Panc1 (cell line): ENCODE measurements at regions not wholly inside any gene's neighbourhood (a gene's known extent, or its start where the extent isn't known, plus 50 kb on each side); places are given as distances from the start of the nearest gene placed in this dataset.

Experiments
- ATAC-seq: fragments of 200-7000 bp; cut with Tn5 transposase; 2 replicates; pipeline ENCODE4 v1.9.1; 2020; ENCODE audit warnings: mild to moderate bottlenecking, moderate library complexity
- BruUV-seq: library from RNA; stranded (reverse); fragments of 400-500 nt; replicated peaks from 2 replicates; lab custom pipeline; 2021; lab: Mats Ljungman, UMichigan
- CTCF ChIA-PET: fragments of 300-600 bp; sonication (Branson Sonifier 250); formaldehyde crosslinking; loops from one replicate; lab custom pipeline; 2022; ENCODE audit warnings: antibody characterized with exemption; lab: Charles Lee
- POLR2A ChIA-PET: fragments of 300-600 bp; sonication (Branson Sonifier 250); formaldehyde crosslinking; loops from one replicate; lab custom pipeline; 2022; ENCODE audit warnings: antibody characterized with exemption; lab: Charles Lee
- DNase-seq: peaks from one replicate; pipeline ENCODE4 v3.0.0-alpha.2; 2010; ENCODE audit warnings: low read depth, low spot score
- H3K27ac ChIP-seq: 2 replicates; pipeline ENCODE4 v1.5.1; 2011; ENCODE audit warnings: mild to moderate bottlenecking, low read length, inconsistent platforms
- H3K27me3 ChIP-seq: fragments of 200-500 bp; sonication (Bioruptor generic); 2 replicates; pipeline ENCODE4 v1.6.0; 2014; ENCODE audit warnings: low read length, inconsistent platforms; ENCODE audit not compliant: control insufficient read depth, insufficient read depth
- H3K36me3 ChIP-seq: fragments of 200-500 bp; sonication (Bioruptor generic); 2 replicates; pipeline ENCODE4 v1.5.1; 2014; ENCODE audit warnings: inconsistent platforms, mild to moderate bottlenecking, low read length, moderate library complexity; ENCODE audit not compliant: control insufficient read depth, insufficient read depth
- H3K4me1 ChIP-seq: 2 replicates; pipeline ENCODE4 v1.5.1; 2011; ENCODE audit warnings: inconsistent platforms, mild to moderate bottlenecking, low read length, moderate library complexity; ENCODE audit not compliant: control insufficient read depth, insufficient read depth
- H3K4me3 ChIP-seq, 2 experiments: 2 replicates each; pipeline ENCODE4 v1.5.1; 2011 to 2012; ENCODE audit warnings: low read depth in 2 of 2, low read length in 2 of 2, mild to moderate bottlenecking in 2 of 2, inconsistent platforms in 1 of 2, moderate library complexity in 1 of 2
- H3K9me3 ChIP-seq: fragments of 200-500 bp; sonication (Bioruptor generic); 2 replicates; pipeline ENCODE4 v1.5.1; 2014; ENCODE audit warnings: low read depth, mild to moderate bottlenecking, inconsistent platforms, low read length, moderate library complexity; ENCODE audit not compliant: control insufficient read depth, insufficient read depth
- POLR2AphosphoS5 ChIP-seq: IDR thresholded peaks from 2 replicates; pipeline ENCODE4 v1.6.1; 2012; ENCODE audit warnings: mild to moderate bottlenecking, low read depth, low read length, moderate library complexity
- SIN3A ChIP-seq: IDR thresholded peaks from 2 replicates; pipeline ENCODE4 v1.6.1; 2012; ENCODE audit warnings: low read depth, mild to moderate bottlenecking, low read length, moderate library complexity, borderline replicate concordance; ENCODE audit not compliant: insufficient read depth
- TCF7L2 ChIP-seq: IDR thresholded peaks from 2 replicates; pipeline ENCODE4 v1.6.1; 2011; ENCODE audit warnings: mild to moderate bottlenecking, low read depth, low read length, inconsistent platforms
- in situ Hi-C: cut with HindIII; loops from 2 replicates; pipeline ENCODE4 v1.10.0; 2016; ENCODE audit warnings: low sequenced_read_pairs, low pct_unique_long_range_greater_than_20kb
- intact Hi-C: fragments of 100-400 bp; cut with micrococcal nuclease; formaldehyde crosslinking; loops from one replicate; pipeline ENCODE4 v1.10.0; 2022; ENCODE audit not compliant: unreplicated experiment
- TF ChIP-seq, protein P1 (sequence below), 2 experiments: IDR thresholded peaks; 2 replicates each; pipeline ENCODE4 v1.6.1; 2011 to 2012; ENCODE audit warnings: low read depth in 2 of 2, control low read depth in 1 of 2, low read length in 1 of 2, mild to moderate bottlenecking in 1 of 2, moderate library complexity in 1 of 2; ENCODE audit not compliant: insufficient read depth in 1 of 2
- TF ChIP-seq, protein P2 (sequence below): fragments of 450-650 bp; IDR thresholded peaks from 2 replicates; pipeline ENCODE4 v1.5.1; 2017; ENCODE audit warnings: mild to moderate bottlenecking

DNA sequence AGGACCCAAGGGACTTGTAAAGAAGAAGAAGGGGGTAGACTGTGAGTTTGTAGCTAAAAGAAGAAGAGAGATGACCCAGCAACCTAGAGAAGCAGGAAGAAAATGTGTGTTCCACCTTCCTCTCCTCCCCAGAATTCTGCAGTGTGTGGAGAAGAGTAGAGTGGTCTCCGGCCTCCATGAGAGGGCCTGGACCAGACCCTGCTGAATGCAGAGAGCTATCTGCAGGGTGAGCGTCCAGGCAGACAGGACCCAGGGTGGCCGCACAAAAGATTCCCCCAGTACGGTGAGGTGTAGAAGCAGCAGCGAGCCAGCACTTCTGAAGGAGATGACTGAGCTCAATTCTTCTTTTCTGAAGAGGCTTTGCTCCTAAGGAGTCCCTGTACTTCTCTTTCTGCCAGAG is 239.7 kb upstream of the ANKRD30A start:
- ATAC-seq, result no peak
- in situ Hi-C loops (no loop called here), intact Hi-C loops (no loop called here)
- Histone ChIP-seq H3K9me3 (no peaks in the 10 kb centered on the region), H3K4me1 (no peaks in the 10 kb centered on the region), H3K4me3 (no peak overlapping the region), H3K27me3 (no peaks in the 10 kb centered on the region), H3K27ac (no peak overlapping the region), H3K36me3 (no peaks in the 10 kb centered on the region)
- no peak for DNase-seq
- no TSS peak for BruUV-seq
- TF ChIP-seq, protein P1, sequence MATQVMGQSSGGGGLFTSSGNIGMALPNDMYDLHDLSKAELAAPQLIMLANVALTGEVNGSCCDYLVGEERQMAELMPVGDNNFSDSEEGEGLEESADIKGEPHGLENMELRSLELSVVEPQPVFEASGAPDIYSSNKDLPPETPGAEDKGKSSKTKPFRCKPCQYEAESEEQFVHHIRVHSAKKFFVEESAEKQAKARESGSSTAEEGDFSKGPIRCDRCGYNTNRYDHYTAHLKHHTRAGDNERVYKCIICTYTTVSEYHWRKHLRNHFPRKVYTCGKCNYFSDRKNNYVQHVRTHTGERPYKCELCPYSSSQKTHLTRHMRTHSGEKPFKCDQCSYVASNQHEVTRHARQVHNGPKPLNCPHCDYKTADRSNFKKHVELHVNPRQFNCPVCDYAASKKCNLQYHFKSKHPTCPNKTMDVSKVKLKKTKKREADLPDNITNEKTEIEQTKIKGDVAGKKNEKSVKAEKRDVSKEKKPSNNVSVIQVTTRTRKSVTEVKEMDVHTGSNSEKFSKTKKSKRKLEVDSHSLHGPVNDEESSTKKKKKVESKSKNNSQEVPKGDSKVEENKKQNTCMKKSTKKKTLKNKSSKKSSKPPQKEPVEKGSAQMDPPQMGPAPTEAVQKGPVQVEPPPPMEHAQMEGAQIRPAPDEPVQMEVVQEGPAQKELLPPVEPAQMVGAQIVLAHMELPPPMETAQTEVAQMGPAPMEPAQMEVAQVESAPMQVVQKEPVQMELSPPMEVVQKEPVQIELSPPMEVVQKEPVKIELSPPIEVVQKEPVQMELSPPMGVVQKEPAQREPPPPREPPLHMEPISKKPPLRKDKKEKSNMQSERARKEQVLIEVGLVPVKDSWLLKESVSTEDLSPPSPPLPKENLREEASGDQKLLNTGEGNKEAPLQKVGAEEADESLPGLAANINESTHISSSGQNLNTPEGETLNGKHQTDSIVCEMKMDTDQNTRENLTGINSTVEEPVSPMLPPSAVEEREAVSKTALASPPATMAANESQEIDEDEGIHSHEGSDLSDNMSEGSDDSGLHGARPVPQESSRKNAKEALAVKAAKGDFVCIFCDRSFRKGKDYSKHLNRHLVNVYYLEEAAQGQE (IDR thresholded peaks at IDR 0.05; ENCODE audit: insufficient read depth in 1 of 2, low read depth in 2 of 2, low read length in 1 of 2), result no peak
- TF ChIP-seq, protein P2, sequence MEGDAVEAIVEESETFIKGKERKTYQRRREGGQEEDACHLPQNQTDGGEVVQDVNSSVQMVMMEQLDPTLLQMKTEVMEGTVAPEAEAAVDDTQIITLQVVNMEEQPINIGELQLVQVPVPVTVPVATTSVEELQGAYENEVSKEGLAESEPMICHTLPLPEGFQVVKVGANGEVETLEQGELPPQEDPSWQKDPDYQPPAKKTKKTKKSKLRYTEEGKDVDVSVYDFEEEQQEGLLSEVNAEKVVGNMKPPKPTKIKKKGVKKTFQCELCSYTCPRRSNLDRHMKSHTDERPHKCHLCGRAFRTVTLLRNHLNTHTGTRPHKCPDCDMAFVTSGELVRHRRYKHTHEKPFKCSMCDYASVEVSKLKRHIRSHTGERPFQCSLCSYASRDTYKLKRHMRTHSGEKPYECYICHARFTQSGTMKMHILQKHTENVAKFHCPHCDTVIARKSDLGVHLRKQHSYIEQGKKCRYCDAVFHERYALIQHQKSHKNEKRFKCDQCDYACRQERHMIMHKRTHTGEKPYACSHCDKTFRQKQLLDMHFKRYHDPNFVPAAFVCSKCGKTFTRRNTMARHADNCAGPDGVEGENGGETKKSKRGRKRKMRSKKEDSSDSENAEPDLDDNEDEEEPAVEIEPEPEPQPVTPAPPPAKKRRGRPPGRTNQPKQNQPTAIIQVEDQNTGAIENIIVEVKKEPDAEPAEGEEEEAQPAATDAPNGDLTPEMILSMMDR, result no peak
- TF ChIP-seq POLR2AphosphoS5, result no peak
- TF ChIP-seq TCF7L2, result no peak
- TF ChIP-seq SIN3A, result no peak
- CTCF ChIA-PET, result no interaction called here
- POLR2A ChIA-PET, result no interaction called here

DNA sequence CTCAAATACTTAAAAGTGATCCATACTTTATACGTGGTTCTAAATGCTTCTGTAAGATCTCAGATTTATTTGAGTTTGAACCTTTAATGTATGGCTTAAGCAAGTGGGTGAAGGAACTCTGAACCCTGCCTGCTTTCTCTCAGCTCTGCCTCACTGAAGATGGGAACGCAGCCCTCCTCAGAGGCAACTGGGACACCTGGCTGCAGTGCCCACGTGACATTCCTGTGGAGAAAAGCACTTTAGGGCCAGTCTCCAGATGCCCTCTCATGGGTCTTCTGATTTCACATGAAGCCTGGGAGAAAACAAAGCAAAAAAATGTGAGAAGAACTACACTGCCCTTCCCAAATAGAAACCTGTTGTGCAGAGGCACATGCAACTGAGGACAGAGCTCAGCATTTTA is 242.6 kb upstream of the ANKRD30A start:
- H3K9me3 ChIP-seq, result no peaks in the 10 kb centered on the region
- BruUV-seq, result no TSS peak
- H3K36me3 ChIP-seq, result no peaks in the 10 kb centered on the region
- ChIA-PET POLR2A (no interaction called here), CTCF (no interaction called here)
- H3K4me3 ChIP-seq, result no peak overlapping the region
- TF ChIP-seq, protein P1 (IDR thresholded peaks at IDR 0.05; ENCODE audit: insufficient read depth in 1 of 2, low read depth in 2 of 2, low read length in 1 of 2), result no peak
- TF ChIP-seq TCF7L2, result no peak
- TF ChIP-seq POLR2AphosphoS5, result no peak
- in situ Hi-C loops (no loop called here), intact Hi-C loops (loop anchor here (5.0 kb wide), 1 partner anchor 1245 kb away; no protein-coding TSS in a partner anchor)
- peaks cover 3% of the 10 kb centered on the region; the same call in 1 of the 2 replicates for H3K27me3 ChIP-seq
- H3K4me1 ChIP-seq, result no peaks in the 10 kb centered on the region
- DNase-seq, result no peak
- ATAC-seq, result no peak
- H3K27ac ChIP-seq, result no peak overlapping the region
